RPMI7951 (cell line): ENCODE measurements at regions not wholly inside any gene's neighbourhood (a gene's known extent, or its start where the extent isn't known, plus 50 kb on each side); places are given as distances from the start of the nearest gene placed in this dataset.

Experiments
- DNase-seq: peaks from one replicate; pipeline ENCODE4 v3.0.0-alpha.2; 2012; ENCODE audit warnings: low read depth

- no peak for DNase-seq
These were observed 333.1 kb downstream of the FOXL1 start for GRCh38 chr16:86911437-86911958.

- no peak for DNase-seq
These were observed 335.5 kb downstream of the FOXL1 start for GRCh38 chr16:86913886-86914285.

GRCh38 chr16:86914876-86915717 is 336.7 kb downstream of the FOXL1 start:
- no peak for DNase-seq

- no peak for DNase-seq
These were observed 339.4 kb downstream of the FOXL1 start for GRCh38 chr16:86917471-86918365.

GRCh38 chr16:86918637-86919036 is 340.3 kb downstream of the FOXL1 start:
- DNase-seq, result no peak

- no peak for DNase-seq
These were observed 340.7 kb downstream of the FOXL1 start for GRCh38 chr16:86919078-86919477.

- no peak for DNase-seq
These were observed 341.4 kb downstream of the FOXL1 start for GRCh38 chr16:86919578-86920305.

GRCh38 chr16:86921289-86921688 is 342.9 kb downstream of the FOXL1 start:
- DNase-seq, result no peak

- no peak for DNase-seq
These were observed 344.0 kb downstream of the FOXL1 start for GRCh38 chr16:86922311-86922710.

- DNase-seq, result no peak
These were observed 345.3 kb downstream of the FOXL1 start for GRCh38 chr16:86923656-86924055.

GRCh38 chr16:86924537-86924936 is 346.2 kb downstream of the FOXL1 start:
- DNase-seq, result peak; percentile 92

GRCh38 chr16:86925067-86925791 is 346.9 kb downstream of the FOXL1 start:
- DNase-seq, result peak; percentile 94

- DNase-seq, result no peak
These were observed 348.1 kb downstream of the FOXL1 start for GRCh38 chr16:86926181-86927094.

GRCh38 chr16:86927699-86928098 is 349.4 kb downstream of the FOXL1 start:
- no peak for DNase-seq

GRCh38 chr16:86928523-86929011 is 350.2 kb downstream of the FOXL1 start:
- DNase-seq, result peak; percentile 52

- peak; percentile 92 for DNase-seq
These were observed 350.9 kb downstream of the FOXL1 start for GRCh38 chr16:86929057-86929871.

GRCh38 chr16:86930001-86930400 is 351.7 kb downstream of the FOXL1 start:
- DNase-seq, result peak; percentile 65

GRCh38 chr16:86930663-86931373 is 352.5 kb downstream of the FOXL1 start:
- no peak for DNase-seq
